NB4 (cell line): ENCODE measurements at regions not wholly inside any gene's neighbourhood (a gene's known extent, or its start where the extent isn't known, plus 50 kb on each side); places are given as distances from the start of the nearest gene placed in this dataset.
A peak's percentile ranks its signal among the peaks of the same experiment; 100 is the strongest.

ENCODE experiments used
- DNase-seq: peaks from one replicate; pipeline ENCODE4 v3.0.0; 2010; ENCODE audit warnings: low read depth
- H3K4me3 ChIP-seq: one replicate; pipeline ENCODE4 v1.5.1; 2011; ENCODE audit warnings: mild to moderate bottlenecking, low read depth, low read length, moderate library complexity
- CTCF ChIP-seq: IDR thresholded peaks from one replicate; pipeline ENCODE4 v1.5.1; 2012; ENCODE audit warnings: low read depth, low read length
- MYC ChIP-seq: IDR thresholded peaks from 2 replicates; pipeline ENCODE4 v1.6.1; 2011; ENCODE audit warnings: low read depth, low read length
- POLR2A ChIP-seq: IDR thresholded peaks from 2 replicates; pipeline ENCODE4 v1.6.1; 2011; ENCODE audit warnings: mild to moderate bottlenecking; ENCODE audit not compliant: insufficient read length; ENCODE audit errors: extremely low read depth
- TF ChIP-seq, protein P1 (sequence below): IDR thresholded peaks from 2 replicates; pipeline ENCODE4 v1.6.1; 2011; ENCODE audit warnings: low read depth, low read length

GRCh38 chr11:69884286-69884685 lies 65.1 kb upstream of the FGF3 start:
- TF ChIP-seq, protein P1, sequence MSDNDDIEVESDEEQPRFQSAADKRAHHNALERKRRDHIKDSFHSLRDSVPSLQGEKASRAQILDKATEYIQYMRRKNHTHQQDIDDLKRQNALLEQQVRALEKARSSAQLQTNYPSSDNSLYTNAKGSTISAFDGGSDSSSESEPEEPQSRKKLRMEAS: no peak
- TF ChIP-seq POLR2A: no peak
- TF ChIP-seq CTCF: no peak
- no peak for TF ChIP-seq MYC
- no peak overlapping the region for H3K4me3 ChIP-seq
- DNase-seq: no peak

GRCh38 chr11:69884751-69885150 lies 65.5 kb upstream of the FGF3 start:
- no peak for TF ChIP-seq POLR2A
- TF ChIP-seq, protein P1: no peak
- no peak for DNase-seq
- no peak overlapping the region for H3K4me3 ChIP-seq

DNA sequence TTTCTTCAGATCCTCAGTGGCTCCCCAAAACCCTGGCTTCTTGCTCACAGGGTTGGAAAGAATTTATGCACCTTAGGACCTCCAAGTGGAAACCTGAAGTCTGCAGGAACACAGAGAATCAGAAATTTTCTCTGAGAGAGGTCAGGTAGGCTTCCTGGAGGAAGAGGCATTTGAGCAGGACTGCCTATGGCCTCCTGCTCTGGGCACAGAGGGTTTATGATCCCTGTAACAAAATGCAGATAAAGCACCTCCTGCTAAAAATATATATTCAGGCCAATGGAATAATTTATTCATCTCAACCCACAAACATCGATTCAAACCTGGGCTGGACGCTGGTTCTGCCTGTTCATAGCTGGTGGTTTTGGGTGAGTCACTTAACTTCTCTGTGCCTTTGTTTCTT lies 68.1 kb upstream of the FGF3 start:
- H3K4me3 ChIP-seq: no peak overlapping the region
- no peak for DNase-seq
- TF ChIP-seq POLR2A: no peak
- TF ChIP-seq MYC: no peak
- TF ChIP-seq, protein P1: no peak
- no peak for TF ChIP-seq CTCF

GRCh38 chr11:69887841-69888427 lies 68.7 kb upstream of the FGF3 start:
- H3K4me3 ChIP-seq: no peak overlapping the region
- TF ChIP-seq POLR2A (no peak), MYC (no peak), CTCF (no peak)
- TF ChIP-seq, protein P1: no peak; the same call in 1 of the 2 replicates
- no peak for DNase-seq

- H3K4me3 ChIP-seq: no peak overlapping the region
- TF ChIP-seq, protein P1: peak; percentile 56; the same call in 1 of the 2 replicates
- TF ChIP-seq MYC (no peak), CTCF (peak; percentile 97)
- peak; percentile 63 for DNase-seq
Observed at GRCh38 chr11:69888483-69889181, 69.4 kb upstream of the FGF3 start.

- TF ChIP-seq MYC: no peak
- H3K4me3 ChIP-seq: no peak overlapping the region
- DNase-seq: no peak
Observed at GRCh38 chr11:69889400-69890318, 70.4 kb upstream of the FGF3 start.
